Osteoblast (primary cell): ENCODE measurements at regions not wholly inside any gene's neighbourhood (a gene's known extent, or its start where the extent isn't known, plus 50 kb on each side); places are given as distances from the start of the nearest gene placed in this dataset.

Experiments
- DNase-seq: peaks from one replicate; pipeline ENCODE4 v3.0.0; 2011; ENCODE audit warnings: low spot score, mixed read lengths; ENCODE audit not compliant: insufficient read length; ENCODE audit errors: missing footprints
- H2AFZ ChIP-seq: 2 replicates; pipeline ENCODE4 v1.6.0; 2011; ENCODE audit warnings: mild to moderate bottlenecking, low read length
- H3K27ac ChIP-seq: 2 replicates; pipeline ENCODE4 v1.5.1; 2011; ENCODE audit warnings: mild to moderate bottlenecking, low read depth, low read length, moderate library complexity
- H3K27me3 ChIP-seq: 2 replicates; pipeline ENCODE4 v1.6.0; 2012; ENCODE audit warnings: mild to moderate bottlenecking, control low read depth, inconsistent platforms, low read length, moderate library complexity; ENCODE audit not compliant: insufficient read depth
- H3K36me3 ChIP-seq: 2 replicates; pipeline ENCODE4 v1.5.1; 2011; ENCODE audit warnings: mild to moderate bottlenecking, low read length, control low read depth, moderate library complexity; ENCODE audit not compliant: insufficient read depth
- H3K4me1 ChIP-seq: 2 replicates; pipeline ENCODE4 v1.5.1; 2011; ENCODE audit warnings: mild to moderate bottlenecking, low read length, control low read depth, moderate library complexity; ENCODE audit not compliant: insufficient read depth
- H3K4me2 ChIP-seq: 2 replicates; pipeline ENCODE4 v1.6.0; 2011; ENCODE audit warnings: mild to moderate bottlenecking, low read length; ENCODE audit not compliant: insufficient read depth
- H3K4me3 ChIP-seq: fragments of 200-600 bp; sonication (generic); 3 replicates; pipeline ENCODE4 v1.5.1; 2012; ENCODE audit warnings: mild to moderate bottlenecking, low read length, inconsistent platforms; ENCODE audit not compliant: insufficient read depth
- H3K79me2 ChIP-seq: 2 replicates; pipeline ENCODE4 v1.6.0; 2012; ENCODE audit warnings: mild to moderate bottlenecking, low read length, control low read depth, inconsistent platforms; ENCODE audit not compliant: insufficient read depth
- H3K9me3 ChIP-seq: 2 replicates; pipeline ENCODE4 v1.5.1; 2011; ENCODE audit warnings: low read depth, low read length, control low read depth
- H4K20me1 ChIP-seq: 2 replicates; pipeline ENCODE4 v1.6.0; 2012; ENCODE audit warnings: mild to moderate bottlenecking, low read length, control low read depth; ENCODE audit not compliant: insufficient read depth
- TF ChIP-seq, protein P1 (sequence below): IDR thresholded peaks from 2 replicates; pipeline ENCODE4 v1.5.1; 2011; ENCODE audit warnings: mild to moderate bottlenecking, low read depth, low read length, moderate library complexity; ENCODE audit errors: extremely low read depth

DNA sequence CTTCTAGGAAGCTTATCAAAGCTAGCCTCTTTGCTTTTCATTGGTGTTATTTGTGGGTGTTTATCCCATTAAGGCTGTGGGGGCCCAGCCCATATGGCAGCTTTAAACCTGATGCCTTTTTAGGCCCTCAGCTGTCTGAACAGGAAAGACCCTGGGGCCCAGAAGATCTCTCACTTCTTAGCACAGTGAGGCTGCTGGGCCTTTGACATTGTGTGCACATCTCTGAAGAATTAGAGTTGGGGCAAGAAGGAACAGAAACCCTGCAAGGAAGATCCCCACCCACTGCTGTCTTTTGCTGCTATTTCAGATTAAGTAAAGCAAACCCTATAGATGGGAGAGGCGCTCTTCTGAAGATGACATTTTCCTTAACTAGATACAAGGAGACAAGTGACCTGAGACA, 250.0 kb downstream of the SMAD2 start:
- H2AFZ ChIP-seq: no peak overlapping the region
- no peaks in the 10 kb centered on the region for H3K79me2 ChIP-seq
- no peak overlapping the region for H3K27ac ChIP-seq
- no peaks in the 10 kb centered on the region for H3K36me3 ChIP-seq
- no peaks in the 10 kb centered on the region for H4K20me1 ChIP-seq
- TF ChIP-seq, protein P1, sequence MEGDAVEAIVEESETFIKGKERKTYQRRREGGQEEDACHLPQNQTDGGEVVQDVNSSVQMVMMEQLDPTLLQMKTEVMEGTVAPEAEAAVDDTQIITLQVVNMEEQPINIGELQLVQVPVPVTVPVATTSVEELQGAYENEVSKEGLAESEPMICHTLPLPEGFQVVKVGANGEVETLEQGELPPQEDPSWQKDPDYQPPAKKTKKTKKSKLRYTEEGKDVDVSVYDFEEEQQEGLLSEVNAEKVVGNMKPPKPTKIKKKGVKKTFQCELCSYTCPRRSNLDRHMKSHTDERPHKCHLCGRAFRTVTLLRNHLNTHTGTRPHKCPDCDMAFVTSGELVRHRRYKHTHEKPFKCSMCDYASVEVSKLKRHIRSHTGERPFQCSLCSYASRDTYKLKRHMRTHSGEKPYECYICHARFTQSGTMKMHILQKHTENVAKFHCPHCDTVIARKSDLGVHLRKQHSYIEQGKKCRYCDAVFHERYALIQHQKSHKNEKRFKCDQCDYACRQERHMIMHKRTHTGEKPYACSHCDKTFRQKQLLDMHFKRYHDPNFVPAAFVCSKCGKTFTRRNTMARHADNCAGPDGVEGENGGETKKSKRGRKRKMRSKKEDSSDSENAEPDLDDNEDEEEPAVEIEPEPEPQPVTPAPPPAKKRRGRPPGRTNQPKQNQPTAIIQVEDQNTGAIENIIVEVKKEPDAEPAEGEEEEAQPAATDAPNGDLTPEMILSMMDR: no peak
- H3K4me2 ChIP-seq: no peak overlapping the region
- H3K27me3 ChIP-seq: no peaks in the 10 kb centered on the region
- H3K9me3 ChIP-seq: no peaks in the 10 kb centered on the region
- no peak overlapping the region for H3K4me3 ChIP-seq
- no peaks in the 10 kb centered on the region for H3K4me1 ChIP-seq
- no peak for DNase-seq

DNA sequence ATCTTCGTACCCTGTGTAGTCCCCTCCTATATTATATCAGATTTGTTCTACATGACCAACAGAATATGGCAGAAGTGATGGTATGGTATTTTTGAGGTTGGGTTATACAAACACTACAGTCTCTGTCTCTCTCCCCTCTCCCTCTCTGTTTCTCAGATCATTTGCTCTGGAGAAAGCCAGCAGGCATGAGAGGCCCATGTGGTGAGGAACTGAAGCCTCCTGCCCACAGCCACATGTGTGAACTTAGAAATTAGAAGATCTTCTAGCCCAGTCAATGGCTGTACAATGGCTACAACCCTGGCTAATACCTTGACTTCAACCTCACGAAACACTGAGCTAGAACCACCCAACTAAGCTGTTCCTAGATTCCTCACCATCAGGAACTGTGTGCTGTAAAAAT, 250.6 kb downstream of the SMAD2 start:
- no peaks in the 10 kb centered on the region for H3K4me1 ChIP-seq
- no peaks in the 10 kb centered on the region for H3K36me3 ChIP-seq
- H3K27ac ChIP-seq: no peak overlapping the region
- TF ChIP-seq, protein P1: no peak
- no peak overlapping the region for H2AFZ ChIP-seq
- no peak overlapping the region for H3K4me3 ChIP-seq
- no peaks in the 10 kb centered on the region for H3K27me3 ChIP-seq
- H3K9me3 ChIP-seq: no peaks in the 10 kb centered on the region
- H3K79me2 ChIP-seq: no peaks in the 10 kb centered on the region
- H4K20me1 ChIP-seq: no peaks in the 10 kb centered on the region
- no peak for DNase-seq
- no peak overlapping the region for H3K4me2 ChIP-seq

DNA sequence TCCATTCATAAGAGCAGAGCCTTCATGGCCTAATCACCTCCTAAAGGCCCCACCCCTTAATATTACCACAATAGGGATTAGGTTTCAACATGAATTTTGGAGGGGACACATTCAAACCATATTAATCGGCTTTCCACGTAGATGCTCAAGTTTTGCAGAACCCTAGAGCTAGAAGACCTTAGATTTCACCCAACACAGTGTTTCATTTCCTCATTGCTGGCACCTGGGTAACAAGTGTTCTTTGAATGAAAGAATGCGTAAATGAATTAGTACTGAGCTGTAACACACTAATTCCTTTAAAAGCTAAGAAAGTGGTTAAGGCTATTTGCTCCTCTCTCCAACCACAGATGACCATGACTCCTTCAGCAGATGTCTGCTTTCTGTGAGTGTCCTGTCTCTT, 252.5 kb downstream of the SMAD2 start:
- Histone ChIP-seq H3K79me2 (no peaks in the 10 kb centered on the region), H3K4me3 (no peak overlapping the region), H3K4me2 (no peak overlapping the region), H3K27ac (no peak overlapping the region), H3K4me1 (no peaks in the 10 kb centered on the region), H3K9me3 (no peaks in the 10 kb centered on the region), H3K27me3 (no peaks in the 10 kb centered on the region), H2AFZ (no peak overlapping the region), H4K20me1 (no peaks in the 10 kb centered on the region), H3K36me3 (no peaks in the 10 kb centered on the region)
- TF ChIP-seq, protein P1: no peak
- no peak for DNase-seq

DNA sequence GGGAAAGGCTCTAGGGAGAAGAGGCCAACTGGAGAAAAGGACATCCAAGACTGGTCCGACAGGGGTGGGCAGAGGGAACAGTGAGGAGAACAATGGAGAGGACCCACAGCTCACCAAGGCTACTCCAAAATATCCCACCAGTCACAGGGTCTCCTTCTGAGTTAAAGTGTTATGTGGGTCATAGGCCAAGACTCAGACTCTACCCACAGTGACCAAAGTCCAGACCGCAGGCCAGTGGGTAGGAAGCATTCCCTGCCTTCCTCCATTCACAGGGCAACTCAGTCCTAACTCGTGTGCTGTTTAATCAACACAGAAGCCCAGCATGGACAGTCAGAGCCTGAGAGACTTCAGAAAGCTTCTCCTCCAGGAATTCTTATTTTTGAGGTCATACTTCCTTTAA, 260.6 kb downstream of the SMAD2 start:
- Histone ChIP-seq H3K4me3 (no peak overlapping the region), H3K9me3 (no peaks in the 10 kb centered on the region), H3K27ac (no peak overlapping the region), H3K4me1 (no peaks in the 10 kb centered on the region), H3K36me3 (no peaks in the 10 kb centered on the region), H4K20me1 (no peaks in the 10 kb centered on the region), H3K27me3 (no peaks in the 10 kb centered on the region), H3K4me2 (no peak overlapping the region), H3K79me2 (no peaks in the 10 kb centered on the region), H2AFZ (no peak overlapping the region)
- no peak for DNase-seq
- TF ChIP-seq, protein P1: no peak
